ENCODE measurements at regions not wholly inside any gene's neighbourhood (a gene's known extent, or its start where the extent isn't known, plus 50 kb on each side); places are given as distances from the start of the nearest gene placed in this dataset.

DNA sequence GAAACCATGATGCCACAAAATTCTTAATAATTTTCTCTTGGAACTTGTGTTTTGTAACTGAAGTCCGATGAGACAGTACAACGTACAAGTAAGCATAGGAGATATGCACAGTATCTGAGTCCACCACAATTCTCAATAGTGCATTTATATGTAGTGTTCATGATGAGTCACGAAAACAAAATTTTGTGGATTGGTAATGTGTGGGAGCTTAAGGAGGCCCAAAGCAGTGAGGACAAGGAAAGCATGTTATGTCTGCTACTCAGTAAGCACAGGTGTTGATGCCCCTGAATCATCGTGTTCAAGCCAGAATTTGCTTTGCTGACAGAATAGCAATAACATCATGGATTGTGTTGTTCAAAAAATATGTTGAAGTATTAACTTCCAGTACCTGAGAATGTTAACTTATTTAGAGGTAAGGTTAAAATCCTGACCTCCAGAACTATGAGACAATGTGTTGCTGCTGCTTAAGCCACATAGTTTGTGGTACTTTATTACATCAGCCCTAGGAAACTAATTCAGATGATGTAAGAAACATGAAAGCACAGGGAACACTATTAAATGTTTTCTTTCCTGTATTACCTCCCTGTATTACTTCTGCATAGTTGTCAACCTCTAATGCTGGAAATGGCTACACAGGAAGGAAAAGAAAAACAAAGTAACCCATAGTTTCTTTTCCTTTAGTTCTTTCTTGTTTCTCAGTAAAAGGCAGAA, 201.3 kb downstream of the SLITRK6 start:
- FAIRE-seq: no peak
- no peak for DNase-seq (ENCODE audit: insufficient read length)
- no peak for TF ChIP-seq POLR2AphosphoS5 (IDR thresholded peaks at IDR 0.05; ENCODE audit: low read depth, low read length)
- no peak for TF ChIP-seq TAF1 (IDR thresholded peaks at IDR 0.05; ENCODE audit: borderline replicate concordance, low read depth, low read length)
- TF ChIP-seq POLR2A (IDR thresholded peaks at IDR 0.05; ENCODE audit: low read depth, low read length): no peak

- DNase-seq (ENCODE audit: insufficient read length): no peak
- TF ChIP-seq POLR2A (IDR thresholded peaks at IDR 0.05; ENCODE audit: low read depth, low read length) (no peak), TAF1 (IDR thresholded peaks at IDR 0.05; ENCODE audit: borderline replicate concordance, low read depth, low read length) (no peak), POLR2AphosphoS5 (IDR thresholded peaks at IDR 0.05; ENCODE audit: low read depth, low read length) (no peak)
- no peak for FAIRE-seq
These were observed 207.0 kb downstream of the SLITRK6 start for GRCh38 chr13:85592211-85592610.

- FAIRE-seq: no peak
- no peak for DNase-seq (ENCODE audit: insufficient read length)
- TF ChIP-seq POLR2A (IDR thresholded peaks at IDR 0.05; ENCODE audit: low read depth, low read length) (no peak), TAF1 (IDR thresholded peaks at IDR 0.05; ENCODE audit: borderline replicate concordance, low read depth, low read length) (no peak), POLR2AphosphoS5 (IDR thresholded peaks at IDR 0.05; ENCODE audit: low read depth, low read length) (no peak)
These were observed 208.8 kb downstream of the SLITRK6 start for GRCh38 chr13:85590231-85590931.

DNA sequence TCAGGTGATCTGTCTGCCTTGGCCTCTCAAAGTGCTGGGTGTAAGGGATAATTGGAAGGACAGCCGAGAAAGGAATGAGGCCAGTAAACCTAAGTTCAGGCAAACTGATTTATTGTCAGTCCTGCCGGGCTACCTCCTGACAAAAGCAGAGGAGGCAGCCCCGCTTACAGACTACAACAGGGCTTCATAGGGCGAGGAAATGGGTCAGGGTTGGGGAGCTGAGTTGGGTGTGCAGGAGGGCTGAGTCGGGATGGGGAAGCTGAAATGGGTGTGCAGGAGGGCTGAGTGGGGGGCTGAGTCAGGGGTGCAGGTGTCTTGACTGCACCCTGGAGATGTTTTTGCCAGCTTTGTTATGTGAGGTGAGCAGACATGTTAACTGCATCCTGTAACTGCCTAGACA, 210.2 kb downstream of the SLITRK6 start:
- FAIRE-seq (no peak), DNase-seq (ENCODE audit: insufficient read length) (no peak)
- TF ChIP-seq TAF1 (IDR thresholded peaks at IDR 0.05; ENCODE audit: borderline replicate concordance, low read depth, low read length) (no peak), POLR2A (IDR thresholded peaks at IDR 0.05; ENCODE audit: low read depth, low read length) (no peak), POLR2AphosphoS5 (IDR thresholded peaks at IDR 0.05; ENCODE audit: low read depth, low read length) (no peak)

- no peak for DNase-seq (ENCODE audit: insufficient read length)
- no peak for FAIRE-seq
- TF ChIP-seq POLR2AphosphoS5 (IDR thresholded peaks at IDR 0.05; ENCODE audit: low read depth, low read length): no peak
- no peak for TF ChIP-seq TAF1 (IDR thresholded peaks at IDR 0.05; ENCODE audit: borderline replicate concordance, low read depth, low read length)
- no peak for TF ChIP-seq POLR2A (IDR thresholded peaks at IDR 0.05; ENCODE audit: low read depth, low read length)
These were observed 210.9 kb downstream of the SLITRK6 start for GRCh38 chr13:85588359-85588758.

DNA sequence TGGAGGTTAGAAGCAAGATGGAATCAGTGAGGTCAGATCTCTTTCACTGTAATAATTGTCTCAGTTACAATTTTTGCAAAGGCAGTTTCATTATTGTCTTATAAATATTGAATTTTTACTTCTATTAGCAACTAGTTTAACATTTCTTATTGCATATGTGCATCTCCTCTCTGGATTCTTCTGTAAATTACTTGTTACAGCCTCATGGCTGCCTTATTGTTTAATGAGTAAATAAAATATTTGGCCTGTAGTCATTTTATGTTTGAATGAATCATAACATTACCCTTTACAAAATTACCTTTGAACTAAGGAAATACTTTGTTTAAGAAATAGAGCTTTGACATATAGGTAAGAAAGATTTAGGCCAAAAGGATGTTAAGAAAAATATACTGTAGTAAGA, 212.4 kb downstream of the SLITRK6 start:
- DNase-seq (ENCODE audit: insufficient read length): no peak
- no peak for TF ChIP-seq POLR2A (IDR thresholded peaks at IDR 0.05; ENCODE audit: low read depth, low read length)
- TF ChIP-seq POLR2AphosphoS5 (IDR thresholded peaks at IDR 0.05; ENCODE audit: low read depth, low read length): no peak
- TF ChIP-seq TAF1 (IDR thresholded peaks at IDR 0.05; ENCODE audit: borderline replicate concordance, low read depth, low read length): no peak
- no peak for FAIRE-seq

DNA sequence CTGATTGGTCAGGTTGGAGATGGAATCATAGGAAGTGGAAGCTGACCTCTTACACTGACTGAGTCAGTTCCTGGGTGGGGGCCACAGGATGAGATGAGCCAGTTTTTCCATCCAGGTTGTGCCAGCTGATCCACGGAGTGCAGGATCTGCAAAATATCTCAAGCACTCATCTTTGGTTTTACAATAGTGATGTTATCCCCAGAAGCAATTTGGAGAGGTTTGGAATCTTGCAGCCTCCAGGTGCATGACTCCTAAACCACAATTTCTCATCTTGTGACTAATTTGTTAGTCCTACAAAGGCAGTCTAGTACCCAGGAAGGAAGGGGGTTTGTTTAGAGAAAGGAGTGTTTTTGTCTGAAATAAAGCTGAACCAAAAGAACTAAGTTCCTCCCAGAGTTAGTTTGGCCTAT, 212.8 kb downstream of the SLITRK6 start:
- no peak for DNase-seq (ENCODE audit: insufficient read length)
- TF ChIP-seq POLR2AphosphoS5 (IDR thresholded peaks at IDR 0.05; ENCODE audit: low read depth, low read length): no peak
- TF ChIP-seq POLR2A (IDR thresholded peaks at IDR 0.05; ENCODE audit: low read depth, low read length): no peak
- no peak for TF ChIP-seq TAF1 (IDR thresholded peaks at IDR 0.05; ENCODE audit: borderline replicate concordance, low read depth, low read length)
- FAIRE-seq: no peak

GRCh38 chr13:85582890-85583289, 216.3 kb downstream of the SLITRK6 start:
- TF ChIP-seq POLR2AphosphoS5 (IDR thresholded peaks at IDR 0.05; ENCODE audit: low read depth, low read length) (no peak), POLR2A (IDR thresholded peaks at IDR 0.05; ENCODE audit: low read depth, low read length) (no peak), TAF1 (IDR thresholded peaks at IDR 0.05; ENCODE audit: borderline replicate concordance, low read depth, low read length) (no peak)
- DNase-seq (ENCODE audit: insufficient read length): no peak
- no peak for FAIRE-seq

DNA sequence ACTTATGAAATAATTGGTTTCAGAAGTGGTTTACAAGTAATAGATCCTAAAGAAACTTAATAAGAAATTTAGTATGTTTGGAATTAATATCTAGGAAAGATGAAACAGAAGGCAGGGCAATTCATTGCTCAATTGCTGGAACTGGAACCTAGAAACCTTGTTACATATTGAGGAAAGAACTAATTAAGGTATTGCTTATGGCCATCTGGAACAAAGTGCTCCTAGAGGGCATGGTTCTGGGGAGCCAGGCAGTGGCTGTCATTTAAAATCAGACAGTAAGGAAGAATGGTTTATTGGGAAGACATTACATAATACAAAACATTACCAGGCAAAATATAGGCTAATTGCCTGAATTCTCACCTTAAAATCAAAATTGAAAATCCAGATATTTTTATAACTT, 224.1 kb downstream of the SLITRK6 start:
- FAIRE-seq (no peak), DNase-seq (ENCODE audit: insufficient read length) (no peak)
- no peak for TF ChIP-seq TAF1 (IDR thresholded peaks at IDR 0.05; ENCODE audit: borderline replicate concordance, low read depth, low read length)
- TF ChIP-seq POLR2A (IDR thresholded peaks at IDR 0.05; ENCODE audit: low read depth, low read length): no peak
- TF ChIP-seq POLR2AphosphoS5 (IDR thresholded peaks at IDR 0.05; ENCODE audit: low read depth, low read length): no peak

DNA sequence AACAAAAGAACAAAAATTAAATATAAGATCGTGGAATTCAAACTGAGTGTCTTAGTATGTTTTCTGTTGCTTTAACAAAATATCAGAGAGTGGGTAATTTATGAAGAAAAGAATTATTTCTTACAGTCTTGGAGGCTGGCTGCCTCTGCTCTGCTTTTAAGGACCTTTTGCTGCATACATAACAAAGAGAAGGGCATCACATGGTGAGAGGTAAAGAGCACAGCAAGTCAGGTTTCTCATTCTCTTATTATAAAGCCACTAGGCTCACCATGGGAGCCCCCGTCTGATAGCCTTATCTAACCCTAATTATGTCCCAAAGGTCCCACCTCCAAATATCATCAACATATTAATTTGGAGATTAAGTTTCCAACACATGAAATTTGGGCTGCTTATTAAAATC, 231.3 kb downstream of the SLITRK6 start:
- TF ChIP-seq POLR2A (IDR thresholded peaks at IDR 0.05; ENCODE audit: low read depth, low read length): no peak
- no peak for TF ChIP-seq TAF1 (IDR thresholded peaks at IDR 0.05; ENCODE audit: borderline replicate concordance, low read depth, low read length)
- no peak for TF ChIP-seq POLR2AphosphoS5 (IDR thresholded peaks at IDR 0.05; ENCODE audit: low read depth, low read length)
- no peak for FAIRE-seq
- DNase-seq (ENCODE audit: insufficient read length): no peak

DNA sequence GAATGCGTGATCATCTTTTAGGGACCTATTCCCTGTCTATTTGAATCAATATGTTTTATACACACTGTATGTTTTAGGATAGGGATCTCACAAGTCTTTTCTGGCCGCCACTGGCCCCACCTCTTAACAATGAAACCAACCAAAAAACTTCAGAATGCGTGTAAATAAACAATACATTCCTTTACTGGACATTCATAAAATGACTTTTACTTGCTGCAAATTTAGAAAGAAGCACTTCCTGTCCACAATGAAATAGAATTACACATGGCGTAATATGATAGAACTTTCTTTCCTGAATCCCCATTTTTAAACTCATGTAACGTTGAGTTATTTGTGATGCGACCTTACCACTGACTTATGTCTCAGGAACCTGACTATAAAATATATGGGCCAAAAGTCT, 233.6 kb downstream of the SLITRK6 start:
- TF ChIP-seq TAF1 (IDR thresholded peaks at IDR 0.05; ENCODE audit: borderline replicate concordance, low read depth, low read length): no peak
- no peak for TF ChIP-seq POLR2A (IDR thresholded peaks at IDR 0.05; ENCODE audit: low read depth, low read length)
- DNase-seq (ENCODE audit: insufficient read length): no peak
- no peak for FAIRE-seq

DNA sequence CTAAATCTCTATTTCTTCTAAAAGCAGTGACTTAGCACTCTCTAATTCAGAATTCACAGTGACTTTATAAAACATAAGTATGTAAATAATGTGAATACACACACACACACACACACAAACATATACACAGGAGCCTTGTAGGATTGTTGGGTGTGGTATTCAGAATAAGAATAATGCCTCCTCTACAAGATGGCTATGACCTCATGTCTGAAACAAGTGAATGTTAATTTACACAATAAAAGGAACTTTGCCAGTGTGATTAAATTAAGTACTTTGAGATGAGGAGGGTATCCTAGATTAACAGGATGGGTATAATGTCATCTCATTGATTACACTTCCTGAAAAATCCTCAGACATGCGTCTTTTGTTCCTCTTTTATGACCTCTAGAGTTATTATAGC, 234.6 kb downstream of the SLITRK6 start:
- TF ChIP-seq POLR2AphosphoS5 (IDR thresholded peaks at IDR 0.05; ENCODE audit: low read depth, low read length): no peak
- no peak for TF ChIP-seq TAF1 (IDR thresholded peaks at IDR 0.05; ENCODE audit: borderline replicate concordance, low read depth, low read length)
- TF ChIP-seq POLR2A (IDR thresholded peaks at IDR 0.05; ENCODE audit: low read depth, low read length): no peak
- DNase-seq (ENCODE audit: insufficient read length) (no peak), FAIRE-seq (no peak)
